Suprapubic skin (tissue), 4 donors: ENCODE measurements at regions not wholly inside any gene's neighbourhood (a gene's known extent, or its start where the extent isn't known, plus 50 kb on each side); places are given as distances from the start of the nearest gene placed in this dataset.

Experiments used
- DNase-seq, 2 donors: peaks; one replicate each; pipeline ENCODE4 v3.0.0-alpha.2; 2019; ENCODE audit warnings: low spot score in 2 of 2
- H3K27ac ChIP-seq: fragments of 200-600 bp; sonication (generic); one replicate; pipeline ENCODE4 v1.5.1; 2019
- H3K27me3 ChIP-seq: fragments of 200-600 bp; sonication (generic); one replicate; pipeline ENCODE4 v1.5.1; 2019
- H3K36me3 ChIP-seq: fragments of 200-600 bp; sonication (generic); one replicate; pipeline ENCODE4 v1.5.1; 2019
- H3K4me1 ChIP-seq: fragments of 200-600 bp; sonication (generic); one replicate; pipeline ENCODE4 v1.5.1; 2019
- H3K4me3 ChIP-seq: fragments of 200-600 bp; sonication (generic); one replicate; pipeline ENCODE4 v1.5.1; 2019; ENCODE audit warnings: mild to moderate bottlenecking
- H3K9me3 ChIP-seq: fragments of 200-600 bp; sonication (generic); one replicate; pipeline ENCODE4 v1.5.1; 2019
- CTCF ChIP-seq, 2 donors: fragments of 200-600 bp in 1 of 2; fragments of 450-650 bp in 1 of 2; sonication (generic) in 1 of 2; IDR thresholded peaks; one replicate each; pipeline ENCODE4 v1.5.1; 2016 to 2019; ENCODE audit warnings: antibody characterized with exemption in 2 of 2, mild to moderate bottlenecking in 1 of 2, moderate library complexity in 1 of 2
- EP300 ChIP-seq: sonication (generic); formaldehyde crosslinking; IDR thresholded peaks from one replicate; pipeline ENCODE4 v1.6.1; 2017; ENCODE audit warnings: antibody characterized with exemption
- POLR2A ChIP-seq, 2 donors: fragments of 450-650 bp; IDR thresholded peaks; one replicate each; pipeline ENCODE4 v1.6.1; 2017; ENCODE audit warnings: antibody characterized with exemption in 2 of 2, mild to moderate bottlenecking in 2 of 2, moderate library complexity in 2 of 2
- POLR2AphosphoS5 ChIP-seq, 3 donors: sonication (generic); formaldehyde crosslinking; IDR thresholded peaks; one replicate each; pipeline ENCODE4 v1.6.1; 2017; ENCODE audit warnings: antibody characterized with exemption in 3 of 3
- WGBS: methylation state at CpG from one replicate; pipeline ENCODE4 v1.1.5; 2018; 5-methylcytosine and 5-hydroxymethylcytosine counted together

GRCh38 chr13:53101883-53102282 is 73.3 kb downstream of the OLFM4 start:
- no peaks in the 10 kb centered on the region for H3K9me3 ChIP-seq
- no peak overlapping the region for H3K4me3 ChIP-seq
- H3K4me1 ChIP-seq: no peaks in the 10 kb centered on the region
- no peaks in the 10 kb centered on the region for H3K27me3 ChIP-seq
- 84% methylated on average over 2 of the region's 2 CpGs for WGBS
- no peak overlapping the region for H3K27ac ChIP-seq
- no peak for DNase-seq
- TF ChIP-seq CTCF (IDR thresholded peaks at IDR 0.05): no peak
- TF ChIP-seq POLR2A (IDR thresholded peaks at IDR 0.05): no peak
- TF ChIP-seq POLR2AphosphoS5 (IDR thresholded peaks at IDR 0.05): no peak
- TF ChIP-seq EP300: no peak
- H3K36me3 ChIP-seq: no peaks in the 10 kb centered on the region

- H3K27me3 ChIP-seq: peaks cover 3% of the 10 kb centered on the region
- no peaks in the 10 kb centered on the region for H3K36me3 ChIP-seq
- TF ChIP-seq POLR2A (IDR thresholded peaks at IDR 0.05) (no peak), EP300 (no peak), CTCF (IDR thresholded peaks at IDR 0.05) (no peak), POLR2AphosphoS5 (IDR thresholded peaks at IDR 0.05) (no peak)
- H3K27ac ChIP-seq: no peak overlapping the region
- DNase-seq: no peak
- no peaks in the 10 kb centered on the region for H3K4me1 ChIP-seq
- no peak overlapping the region for H3K4me3 ChIP-seq
- WGBS: 47% methylated on average over 2 of the region's 2 CpGs
- no peaks in the 10 kb centered on the region for H3K9me3 ChIP-seq
These were observed 75.5 kb downstream of the OLFM4 start for GRCh38 chr13:53104136-53104535.

- DNase-seq: no peak
- H3K9me3 ChIP-seq: no peaks in the 10 kb centered on the region
- H3K4me1 ChIP-seq: no peaks in the 10 kb centered on the region
- TF ChIP-seq EP300: no peak
- H3K27me3 ChIP-seq: peaks cover 4% of the 10 kb centered on the region
- H3K27ac ChIP-seq: no peak overlapping the region
- no peak overlapping the region for H3K4me3 ChIP-seq
- WGBS: 96% methylated on average over 3 of the region's 3 CpGs
- no peaks in the 10 kb centered on the region for H3K36me3 ChIP-seq
These were observed 76.9 kb downstream of the OLFM4 start for GRCh38 chr13:53105477-53105876.

GRCh38 chr13:53105890-53106289 is 77.3 kb downstream of the OLFM4 start:
- H3K27ac ChIP-seq: no peak overlapping the region
- H3K36me3 ChIP-seq: no peaks in the 10 kb centered on the region
- peaks cover 4% of the 10 kb centered on the region for H3K27me3 ChIP-seq
- no peaks in the 10 kb centered on the region for H3K4me1 ChIP-seq
- WGBS: 62% methylated on average over 3 of the region's 3 CpGs
- no peak for DNase-seq
- TF ChIP-seq CTCF (IDR thresholded peaks at IDR 0.05): no peak
- TF ChIP-seq POLR2AphosphoS5 (IDR thresholded peaks at IDR 0.05): no peak
- TF ChIP-seq EP300: no peak
- TF ChIP-seq POLR2A (IDR thresholded peaks at IDR 0.05): no peak
- no peaks in the 10 kb centered on the region for H3K9me3 ChIP-seq
- H3K4me3 ChIP-seq: no peak overlapping the region

- no peaks in the 10 kb centered on the region for H3K4me1 ChIP-seq
- H3K27me3 ChIP-seq: peaks cover 4% of the 10 kb centered on the region
- no peaks in the 10 kb centered on the region for H3K36me3 ChIP-seq
- no peak overlapping the region for H3K4me3 ChIP-seq
- 61% methylated on average over 2 of the region's 2 CpGs for WGBS
- no peaks in the 10 kb centered on the region for H3K9me3 ChIP-seq
- TF ChIP-seq POLR2A (IDR thresholded peaks at IDR 0.05): no peak
- TF ChIP-seq CTCF (IDR thresholded peaks at IDR 0.05): no peak
- TF ChIP-seq POLR2AphosphoS5 (IDR thresholded peaks at IDR 0.05): no peak
- no peak for TF ChIP-seq EP300
- no peak for DNase-seq
- no peak overlapping the region for H3K27ac ChIP-seq
These were observed 81.6 kb downstream of the OLFM4 start for GRCh38 chr13:53110181-53110580.

GRCh38 chr13:53110614-53111013 is 82.0 kb downstream of the OLFM4 start:
- H3K27me3 ChIP-seq: peaks cover 4% of the 10 kb centered on the region
- no peak overlapping the region for H3K27ac ChIP-seq
- no peaks in the 10 kb centered on the region for H3K36me3 ChIP-seq
- H3K4me3 ChIP-seq: no peak overlapping the region
- no peaks in the 10 kb centered on the region for H3K9me3 ChIP-seq
- TF ChIP-seq POLR2AphosphoS5 (IDR thresholded peaks at IDR 0.05) (no peak), CTCF (IDR thresholded peaks at IDR 0.05) (no peak), EP300 (no peak), POLR2A (IDR thresholded peaks at IDR 0.05) (no peak)
- WGBS: 42% methylated on average over 4 of the region's 4 CpGs
- DNase-seq: no peak
- H3K4me1 ChIP-seq: no peaks in the 10 kb centered on the region
